Body of pancreas (tissue), 4 donors: ENCODE measurements at regions not wholly inside any gene's neighbourhood (a gene's known extent, or its start where the extent isn't known, plus 50 kb on each side); places are given as distances from the start of the nearest gene placed in this dataset.

ENCODE experiments used
- ATAC-seq: fragments of 150-250 bp; one replicate; pipeline ENCODE4 v1.9.1; 2016
- DNase-seq, 4 donors: peaks; one replicate each; pipeline ENCODE4 v3.0.0-alpha.2; 2019
- H3K27ac ChIP-seq, 4 donors: fragments of 200-600 bp; sonication (generic); 1 replicate in 3 of 4; 2 replicates in 1 of 4; pipeline versions ENCODE4 v1.5.1 to v1.6.1; 2016 to 2019; ENCODE audit warnings: mild to moderate bottlenecking in 1 of 4, mixed read lengths in 1 of 4, moderate library complexity in 1 of 4
- H3K27me3 ChIP-seq, 2 donors: fragments of 200-600 bp; sonication (generic); one replicate each; pipeline ENCODE4 v1.6.0; 2016; ENCODE audit warnings: mild to moderate bottlenecking in 1 of 2
- H3K36me3 ChIP-seq, 2 donors: fragments of 200-600 bp; sonication (generic); replicated peaks in 1 of 2; 2 replicates each; pipeline ENCODE4 v1.5.1; 2016; ENCODE audit warnings: low read depth in 2 of 2; ENCODE audit not compliant: insufficient read depth in 1 of 2
- H3K4me1 ChIP-seq: fragments of 200-600 bp; sonication (generic); one replicate; pipeline ENCODE4 v1.6.0; 2016
- H3K4me3 ChIP-seq, 2 donors: fragments of 200-600 bp; sonication (generic); 1 replicate in 1 of 2; 2 replicates in 1 of 2; pipeline ENCODE4 v1.5.1; 2016 to 2019
- H3K9me3 ChIP-seq, 3 donors: fragments of 200-600 bp; sonication (generic); 1 replicate in 2 of 3; 2 replicates in 1 of 3; pipeline ENCODE4 v1.5.1; 2016
- POLR2A ChIP-seq, 3 donors: fragments of 450-650 bp; IDR thresholded peaks; one replicate each; pipeline ENCODE4 v1.6.1; 2016; ENCODE audit warnings: antibody characterized with exemption in 3 of 3, mild to moderate bottlenecking in 2 of 3
- WGBS, 2 donors: methylation state at CpG; one replicate each; pipeline ENCODE4 v1.1.5; 2017; 5-methylcytosine and 5-hydroxymethylcytosine counted together
- intact Hi-C: fragments of 100-400 bp; cut with DNase I; formaldehyde crosslinking; loops from one replicate; pipeline ENCODE4 v1.15.1; 2023
- TF ChIP-seq, protein P1 (sequence below), 7 experiments: fragments of 450-650 bp in 4 of 7; fragments of 200-600 bp in 3 of 7; sonication (generic) in 3 of 7; IDR thresholded peaks; one replicate each; pipeline ENCODE4 v1.5.1; 2016 to 2019; ENCODE audit warnings: antibody characterized with exemption in 7 of 7

DNA sequence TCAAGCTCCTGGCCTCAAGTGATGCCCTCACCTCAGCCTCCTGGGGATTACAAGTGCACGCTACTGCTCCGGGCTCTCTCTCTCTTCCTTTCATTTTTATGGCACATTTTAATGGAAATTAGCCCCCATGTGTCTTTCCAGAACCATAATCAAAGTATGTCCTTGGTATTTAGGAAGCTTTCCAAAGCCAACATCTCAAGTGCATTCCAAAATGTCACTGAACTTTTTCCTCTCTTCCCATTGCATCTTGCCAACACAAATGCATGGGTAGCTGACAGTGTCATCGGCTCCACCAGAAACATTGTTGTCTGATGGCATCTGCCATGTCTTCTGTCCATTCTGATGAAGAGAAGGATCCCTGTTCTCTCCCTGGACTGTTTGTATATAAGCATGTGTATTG is 90.5 kb upstream of the ANXA1 start:
- H3K27ac ChIP-seq: no peak overlapping the region
- H3K4me3 ChIP-seq: no peak overlapping the region
- H3K36me3 ChIP-seq: no peaks in the 10 kb centered on the region
- ATAC-seq: no peak
- 82 to 86% methylated on average over 3 of the region's 3 CpGs for WGBS, 2 donors
- no peak for DNase-seq
- TF ChIP-seq, protein P1, sequence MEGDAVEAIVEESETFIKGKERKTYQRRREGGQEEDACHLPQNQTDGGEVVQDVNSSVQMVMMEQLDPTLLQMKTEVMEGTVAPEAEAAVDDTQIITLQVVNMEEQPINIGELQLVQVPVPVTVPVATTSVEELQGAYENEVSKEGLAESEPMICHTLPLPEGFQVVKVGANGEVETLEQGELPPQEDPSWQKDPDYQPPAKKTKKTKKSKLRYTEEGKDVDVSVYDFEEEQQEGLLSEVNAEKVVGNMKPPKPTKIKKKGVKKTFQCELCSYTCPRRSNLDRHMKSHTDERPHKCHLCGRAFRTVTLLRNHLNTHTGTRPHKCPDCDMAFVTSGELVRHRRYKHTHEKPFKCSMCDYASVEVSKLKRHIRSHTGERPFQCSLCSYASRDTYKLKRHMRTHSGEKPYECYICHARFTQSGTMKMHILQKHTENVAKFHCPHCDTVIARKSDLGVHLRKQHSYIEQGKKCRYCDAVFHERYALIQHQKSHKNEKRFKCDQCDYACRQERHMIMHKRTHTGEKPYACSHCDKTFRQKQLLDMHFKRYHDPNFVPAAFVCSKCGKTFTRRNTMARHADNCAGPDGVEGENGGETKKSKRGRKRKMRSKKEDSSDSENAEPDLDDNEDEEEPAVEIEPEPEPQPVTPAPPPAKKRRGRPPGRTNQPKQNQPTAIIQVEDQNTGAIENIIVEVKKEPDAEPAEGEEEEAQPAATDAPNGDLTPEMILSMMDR (IDR thresholded peaks at IDR 0.05): no peak
- TF ChIP-seq POLR2A (IDR thresholded peaks at IDR 0.05): no peak
- H3K4me1 ChIP-seq: no peaks in the 10 kb centered on the region
- no peaks in the 10 kb centered on the region for H3K27me3 ChIP-seq
- intact Hi-C loops: no loop called here
- no peaks in the 10 kb centered on the region for H3K9me3 ChIP-seq

DNA sequence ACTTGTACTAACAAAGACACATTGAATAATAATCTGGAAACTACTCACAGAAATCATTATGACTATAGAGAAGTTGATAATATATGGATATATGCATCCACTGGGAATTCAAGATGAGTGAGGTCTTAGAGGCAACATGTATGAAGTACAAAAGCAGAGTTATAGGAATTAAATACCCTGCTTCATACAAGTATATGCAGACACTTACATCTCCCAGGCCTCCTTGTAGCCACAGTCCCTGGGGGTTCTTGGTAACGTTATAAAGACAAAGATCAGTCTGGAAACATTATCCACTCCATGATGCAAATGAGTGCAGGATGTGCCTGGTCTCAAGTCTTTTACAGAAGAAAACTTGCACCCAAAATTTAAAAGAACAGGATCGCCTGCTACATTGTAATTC is 92.4 kb upstream of the ANXA1 start:
- TF ChIP-seq, protein P1 (IDR thresholded peaks at IDR 0.05): no peak
- TF ChIP-seq POLR2A (IDR thresholded peaks at IDR 0.05): no peak
- ATAC-seq (no peak), DNase-seq (no peak)
- intact Hi-C loops: no loop called here
- no peak overlapping the region for H3K27ac ChIP-seq
- no peaks in the 10 kb centered on the region for H3K36me3 ChIP-seq
- no peak overlapping the region for H3K4me3 ChIP-seq
- H3K9me3 ChIP-seq: no peaks in the 10 kb centered on the region
- 74% methylated on average over 2 of the region's 2 CpGs for WGBS, 2 donors
- no peaks in the 10 kb centered on the region for H3K27me3 ChIP-seq
- H3K4me1 ChIP-seq: no peaks in the 10 kb centered on the region

DNA sequence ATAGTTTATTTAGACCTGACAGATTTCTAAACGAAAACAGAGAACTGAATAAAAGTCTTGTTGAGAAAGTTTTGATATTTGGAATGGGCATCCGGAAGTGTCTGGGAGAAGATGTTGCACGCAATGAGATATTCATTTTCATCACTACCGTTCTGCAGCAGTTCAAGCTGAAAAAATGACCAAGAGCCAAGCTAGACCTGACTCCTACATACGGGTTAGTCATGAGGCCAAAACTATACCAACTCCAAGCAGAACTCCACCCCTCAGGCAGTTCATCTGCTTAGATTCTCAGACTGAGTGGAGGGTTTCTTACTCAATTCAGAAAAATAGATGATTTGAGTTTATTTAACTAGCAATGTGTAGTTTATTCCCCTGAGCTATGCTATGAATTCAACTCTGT is 95.4 kb upstream of the ANXA1 start:
- no peaks in the 10 kb centered on the region for H3K36me3 ChIP-seq
- no peak overlapping the region for H3K4me3 ChIP-seq
- H3K27ac ChIP-seq: no peak overlapping the region
- no peaks in the 10 kb centered on the region for H3K27me3 ChIP-seq
- no peaks in the 10 kb centered on the region for H3K9me3 ChIP-seq
- intact Hi-C loops: no loop called here
- H3K4me1 ChIP-seq: no peaks in the 10 kb centered on the region
- TF ChIP-seq POLR2A (IDR thresholded peaks at IDR 0.05): no peak
- TF ChIP-seq, protein P1 (IDR thresholded peaks at IDR 0.05): no peak
- DNase-seq (no peak), ATAC-seq (no peak)
- 81 to 88% methylated on average over 5 of the region's 5 CpGs for WGBS, 2 donors

DNA sequence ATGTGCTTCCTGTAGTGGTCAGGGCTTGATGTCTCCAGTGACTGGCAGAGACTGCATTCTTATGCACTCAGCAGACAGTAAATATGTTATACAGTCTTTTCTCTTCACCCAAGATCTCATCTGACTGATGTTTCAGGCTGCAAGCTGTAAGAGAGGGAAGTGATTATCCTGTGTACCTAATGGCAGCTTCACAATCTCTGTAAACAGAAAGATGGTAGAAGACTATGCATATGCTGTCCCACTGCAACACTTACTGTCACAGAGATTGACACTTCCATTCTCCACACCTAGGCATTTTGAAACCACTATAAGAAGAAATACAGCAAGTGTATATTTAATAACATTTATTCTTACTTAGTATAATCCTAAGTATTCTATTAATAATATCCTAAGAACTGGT is 97.6 kb upstream of the ANXA1 start:
- no peak for DNase-seq
- TF ChIP-seq, protein P1 (IDR thresholded peaks at IDR 0.05): no peak
- no peak for TF ChIP-seq POLR2A (IDR thresholded peaks at IDR 0.05)
- ATAC-seq: no peak
- H3K27ac ChIP-seq: no peak overlapping the region
- no peaks in the 10 kb centered on the region for H3K9me3 ChIP-seq
- no peak overlapping the region for H3K4me3 ChIP-seq
- H3K4me1 ChIP-seq: no peaks in the 10 kb centered on the region
- intact Hi-C loops: no loop called here
- no peaks in the 10 kb centered on the region for H3K36me3 ChIP-seq
- H3K27me3 ChIP-seq: no peaks in the 10 kb centered on the region

DNA sequence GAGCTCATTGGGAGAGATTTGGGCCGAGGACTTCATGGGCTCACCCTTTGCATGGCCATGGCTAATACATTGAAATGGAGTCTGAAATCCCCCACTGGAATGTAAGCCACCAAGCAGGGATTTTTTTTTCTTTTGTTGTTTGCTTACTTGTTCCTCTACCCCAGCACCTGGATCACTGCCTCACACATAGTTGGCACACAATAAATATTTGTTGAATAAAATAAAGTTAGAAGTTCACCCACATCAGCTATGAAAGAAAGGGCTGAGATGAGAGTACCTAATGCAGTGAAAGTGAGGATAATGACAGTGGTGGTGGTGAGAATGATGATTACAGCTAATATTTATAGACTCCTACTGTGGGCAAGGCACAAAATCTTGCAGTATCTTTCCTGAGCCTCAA is 98.1 kb upstream of the ANXA1 start:
- whole genome bisulfite sequencing, 2 donors: 36 to 72% methylated on average over 1 of the region's 1 CpG
- TF ChIP-seq POLR2A (IDR thresholded peaks at IDR 0.05): no peak
- TF ChIP-seq, protein P1 (IDR thresholded peaks at IDR 0.05): no peak

More for the DNA sequence above, 98.1 kb upstream of the ANXA1 start:
- Histone ChIP-seq H3K4me3 (no peak overlapping the region), H3K36me3 (no peaks in the 10 kb centered on the region), H3K4me1 (no peaks in the 10 kb centered on the region), H3K27me3 (no peaks in the 10 kb centered on the region), H3K27ac (no peak overlapping the region), H3K9me3 (no peaks in the 10 kb centered on the region)
- intact Hi-C loops: no loop called here
- ATAC-seq (no peak), DNase-seq (no peak)
